HL-60 (cell line): ENCODE measurements at regions not wholly inside any gene's neighbourhood (a gene's known extent, or its start where the extent isn't known, plus 50 kb on each side); places are given as distances from the start of the nearest gene placed in this dataset.
"Not testable (repeated sequence)": the region's sequence is repeated elsewhere in the genome, so short reads cannot be mapped to it uniquely, and the experiment has no call there.

Experiments used
- GABPA ChIP-seq: IDR thresholded peaks from 2 replicates; pipeline ENCODE4 v1.6.1; 2012; ENCODE audit warnings: low read depth
- POLR2AphosphoS5 ChIP-seq: IDR thresholded peaks from 2 replicates; pipeline ENCODE4 v1.6.1; 2012; ENCODE audit warnings: low read depth
- TF ChIP-seq, protein P1 (sequence below): IDR thresholded peaks from one replicate; pipeline ENCODE4 v1.5.1; 2011; ENCODE audit warnings: low read length, control low read depth, inconsistent platforms; ENCODE audit not compliant: insufficient read depth

- TF ChIP-seq, protein P1, sequence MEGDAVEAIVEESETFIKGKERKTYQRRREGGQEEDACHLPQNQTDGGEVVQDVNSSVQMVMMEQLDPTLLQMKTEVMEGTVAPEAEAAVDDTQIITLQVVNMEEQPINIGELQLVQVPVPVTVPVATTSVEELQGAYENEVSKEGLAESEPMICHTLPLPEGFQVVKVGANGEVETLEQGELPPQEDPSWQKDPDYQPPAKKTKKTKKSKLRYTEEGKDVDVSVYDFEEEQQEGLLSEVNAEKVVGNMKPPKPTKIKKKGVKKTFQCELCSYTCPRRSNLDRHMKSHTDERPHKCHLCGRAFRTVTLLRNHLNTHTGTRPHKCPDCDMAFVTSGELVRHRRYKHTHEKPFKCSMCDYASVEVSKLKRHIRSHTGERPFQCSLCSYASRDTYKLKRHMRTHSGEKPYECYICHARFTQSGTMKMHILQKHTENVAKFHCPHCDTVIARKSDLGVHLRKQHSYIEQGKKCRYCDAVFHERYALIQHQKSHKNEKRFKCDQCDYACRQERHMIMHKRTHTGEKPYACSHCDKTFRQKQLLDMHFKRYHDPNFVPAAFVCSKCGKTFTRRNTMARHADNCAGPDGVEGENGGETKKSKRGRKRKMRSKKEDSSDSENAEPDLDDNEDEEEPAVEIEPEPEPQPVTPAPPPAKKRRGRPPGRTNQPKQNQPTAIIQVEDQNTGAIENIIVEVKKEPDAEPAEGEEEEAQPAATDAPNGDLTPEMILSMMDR: not testable (repeated sequence)
- TF ChIP-seq POLR2AphosphoS5, GABPA: not testable (repeated sequence)
Observed at GRCh38 chr11:104771046-104771445, 127.2 kb downstream of the CASP12 start.
